LNCAP (cell line): ENCODE measurements at regions not wholly inside any gene's neighbourhood (a gene's known extent, or its start where the extent isn't known, plus 50 kb on each side); places are given as distances from the start of the nearest gene placed in this dataset.
A peak's percentile ranks its signal among the peaks of the same experiment; 100 is the strongest.

Experiments used
- TF ChIP-seq, protein P1 (sequence below): fragments of 450-650 bp; IDR thresholded peaks from 2 replicates; pipeline ENCODE4 v1.5.1; 2017; ENCODE audit warnings: mild to moderate bottlenecking

DNA sequence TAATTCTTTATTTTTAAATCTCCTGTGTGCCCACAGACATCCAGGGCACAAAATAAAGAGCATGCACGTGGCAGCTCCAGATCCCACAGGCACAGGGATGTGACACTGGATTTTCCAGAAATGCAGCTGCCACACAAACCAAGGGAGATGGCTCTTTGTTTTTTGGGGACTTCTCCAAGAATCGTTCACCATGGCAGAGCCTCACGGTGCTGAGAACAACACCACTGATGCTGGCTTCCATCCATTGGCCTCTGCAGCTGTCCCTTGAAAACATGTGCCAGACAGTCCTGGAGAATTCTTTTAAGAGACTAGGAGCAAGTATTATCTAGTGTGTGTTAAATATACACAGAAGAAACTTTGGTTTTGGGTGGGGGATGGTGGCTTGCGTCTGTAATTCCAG is 73.2 kb upstream of the SLC22A11 start:
- TF ChIP-seq, protein P1, sequence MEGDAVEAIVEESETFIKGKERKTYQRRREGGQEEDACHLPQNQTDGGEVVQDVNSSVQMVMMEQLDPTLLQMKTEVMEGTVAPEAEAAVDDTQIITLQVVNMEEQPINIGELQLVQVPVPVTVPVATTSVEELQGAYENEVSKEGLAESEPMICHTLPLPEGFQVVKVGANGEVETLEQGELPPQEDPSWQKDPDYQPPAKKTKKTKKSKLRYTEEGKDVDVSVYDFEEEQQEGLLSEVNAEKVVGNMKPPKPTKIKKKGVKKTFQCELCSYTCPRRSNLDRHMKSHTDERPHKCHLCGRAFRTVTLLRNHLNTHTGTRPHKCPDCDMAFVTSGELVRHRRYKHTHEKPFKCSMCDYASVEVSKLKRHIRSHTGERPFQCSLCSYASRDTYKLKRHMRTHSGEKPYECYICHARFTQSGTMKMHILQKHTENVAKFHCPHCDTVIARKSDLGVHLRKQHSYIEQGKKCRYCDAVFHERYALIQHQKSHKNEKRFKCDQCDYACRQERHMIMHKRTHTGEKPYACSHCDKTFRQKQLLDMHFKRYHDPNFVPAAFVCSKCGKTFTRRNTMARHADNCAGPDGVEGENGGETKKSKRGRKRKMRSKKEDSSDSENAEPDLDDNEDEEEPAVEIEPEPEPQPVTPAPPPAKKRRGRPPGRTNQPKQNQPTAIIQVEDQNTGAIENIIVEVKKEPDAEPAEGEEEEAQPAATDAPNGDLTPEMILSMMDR, result no peak

DNA sequence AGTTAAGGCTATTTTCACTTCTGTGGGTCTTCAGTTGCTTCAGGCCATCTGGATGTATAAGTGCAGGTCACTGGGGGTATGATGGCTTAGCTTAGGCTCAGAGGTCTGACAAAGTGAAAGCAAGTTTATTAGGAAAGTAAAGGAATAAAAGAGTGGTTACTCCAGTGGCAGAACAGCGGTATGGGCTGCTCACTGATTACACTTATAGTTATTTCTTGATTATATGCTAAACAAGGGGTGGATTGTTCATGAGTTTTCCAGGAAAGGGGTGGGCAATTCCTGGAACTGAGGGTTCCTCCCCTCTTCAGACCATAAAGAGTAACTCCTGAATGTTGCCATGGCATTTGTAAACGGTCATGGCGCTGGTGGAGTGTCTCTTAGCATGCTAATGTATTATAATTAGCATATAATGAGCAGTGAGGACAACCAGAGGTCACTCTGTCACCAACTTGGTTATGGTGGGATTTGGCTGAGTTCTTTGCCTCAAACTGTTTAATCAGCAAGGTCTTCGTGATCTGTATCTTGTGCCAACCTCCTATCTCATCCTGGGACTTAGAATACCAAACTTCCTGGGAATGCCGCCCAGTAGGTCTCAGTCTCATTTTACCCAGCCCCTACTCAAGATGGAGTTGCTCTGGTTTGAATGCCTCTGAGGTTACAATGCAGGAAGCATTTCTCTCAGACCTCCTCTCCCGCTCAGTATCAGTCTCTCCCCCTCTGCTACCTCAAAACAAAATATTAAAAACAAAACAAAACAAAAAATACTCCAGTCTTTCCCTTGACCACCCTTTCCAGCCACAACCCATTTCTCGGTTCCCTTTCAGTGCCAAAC is 71.3 kb upstream of the SLC22A11 start:
- TF ChIP-seq, protein P1, result no peak

DNA sequence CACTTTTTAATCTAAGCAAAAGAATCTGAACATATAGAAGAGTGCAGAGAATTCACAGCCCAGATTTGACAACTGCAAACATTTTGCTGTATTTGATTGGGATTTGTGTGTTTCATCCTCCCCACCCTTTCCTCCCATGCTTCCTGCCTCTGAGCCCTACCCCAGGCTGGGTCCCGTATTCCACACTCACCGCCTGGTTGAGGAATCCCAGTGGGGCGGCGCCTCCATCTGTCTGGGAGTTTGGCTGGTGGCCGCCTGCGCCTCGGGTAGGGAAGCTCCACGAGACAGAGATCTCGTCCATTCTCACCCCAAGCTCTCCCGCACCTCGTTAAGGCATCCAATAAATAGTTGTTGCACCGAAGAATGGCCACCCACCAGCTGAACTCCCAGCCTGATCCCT is 70.7 kb upstream of the SLC22A11 start:
- TF ChIP-seq, protein P1, result no peak

DNA sequence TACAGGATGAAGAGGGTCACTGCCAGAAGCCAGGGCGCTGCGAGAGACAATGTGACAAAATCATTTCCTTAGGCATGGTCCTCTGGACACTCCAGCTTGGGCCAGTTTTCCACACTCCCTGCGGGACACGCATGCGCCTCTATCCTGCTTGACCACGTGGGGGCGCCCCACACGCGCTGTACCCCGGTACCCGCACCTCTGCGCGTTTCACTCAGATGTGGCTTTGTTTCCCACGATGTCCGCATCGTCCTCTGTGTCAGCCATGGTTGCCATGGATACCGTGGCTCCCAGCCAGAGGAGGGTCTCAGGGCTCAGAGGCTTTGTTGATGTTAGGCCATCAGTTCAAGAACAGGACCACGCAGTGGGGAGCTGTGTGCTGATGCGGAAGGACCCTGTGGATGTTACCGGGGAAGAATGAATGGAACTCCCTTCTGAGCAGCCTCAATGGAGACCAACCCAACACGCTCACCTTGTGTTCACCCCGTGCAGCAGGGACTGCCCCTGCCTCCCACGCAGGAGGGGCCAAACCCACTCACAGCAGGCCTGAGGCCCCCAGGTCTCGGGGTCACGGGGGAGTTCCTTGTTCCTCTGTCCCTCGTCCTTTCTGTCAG is 65.8 kb upstream of the SLC22A11 start:
- TF ChIP-seq, protein P1, result peak; percentile 93

DNA sequence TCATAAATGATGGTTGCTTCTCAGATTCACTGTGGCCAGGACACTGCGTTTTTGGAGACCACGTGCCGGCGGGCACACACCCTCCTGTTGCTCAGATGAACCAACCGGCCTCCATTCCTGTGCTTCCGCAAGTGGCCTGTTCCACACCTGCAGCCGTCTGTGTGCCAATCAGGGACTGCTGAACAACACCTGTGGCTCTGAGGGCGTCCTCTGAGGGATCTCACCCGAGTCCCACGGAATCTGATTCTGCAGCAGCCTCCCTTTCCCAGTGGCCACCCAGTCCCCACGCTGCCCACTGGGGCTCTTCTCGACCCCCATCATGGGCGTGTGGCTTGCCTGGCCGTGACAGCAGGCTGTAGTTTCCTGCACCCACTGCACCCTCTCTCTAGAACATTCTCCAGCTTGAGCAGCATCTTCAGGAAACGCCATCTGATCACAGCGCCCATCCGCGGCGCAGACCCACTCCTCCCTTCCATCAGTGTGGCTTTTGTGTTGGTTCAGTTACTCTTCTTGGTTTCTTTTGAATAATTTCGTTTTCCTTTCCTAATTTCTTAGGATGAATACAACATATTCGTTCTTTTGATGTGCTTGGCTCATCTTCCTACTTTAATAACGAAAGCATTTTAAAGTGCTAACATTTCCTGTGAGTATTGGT is 65.1 kb upstream of the SLC22A11 start:
- TF ChIP-seq, protein P1, result no peak

DNA sequence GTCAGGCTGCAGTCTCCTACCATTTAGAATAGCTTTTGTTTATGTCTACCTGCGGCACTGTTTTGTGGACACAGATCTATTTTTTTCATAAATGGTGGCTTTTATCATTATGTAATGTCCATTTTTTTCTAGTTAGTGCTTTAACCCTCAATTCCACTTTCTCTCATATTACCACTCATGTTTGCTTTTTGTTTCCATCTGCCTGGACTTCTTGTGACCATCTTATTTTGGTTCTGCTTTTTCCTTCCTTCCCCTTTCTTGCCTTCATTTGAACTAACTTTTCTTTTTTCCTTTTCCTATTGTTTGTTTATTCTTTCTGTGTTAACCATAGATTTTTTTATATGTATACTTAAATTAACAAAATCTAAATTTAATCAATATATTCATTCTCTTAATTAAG is 63.2 kb upstream of the SLC22A11 start:
- TF ChIP-seq, protein P1, result no peak

DNA sequence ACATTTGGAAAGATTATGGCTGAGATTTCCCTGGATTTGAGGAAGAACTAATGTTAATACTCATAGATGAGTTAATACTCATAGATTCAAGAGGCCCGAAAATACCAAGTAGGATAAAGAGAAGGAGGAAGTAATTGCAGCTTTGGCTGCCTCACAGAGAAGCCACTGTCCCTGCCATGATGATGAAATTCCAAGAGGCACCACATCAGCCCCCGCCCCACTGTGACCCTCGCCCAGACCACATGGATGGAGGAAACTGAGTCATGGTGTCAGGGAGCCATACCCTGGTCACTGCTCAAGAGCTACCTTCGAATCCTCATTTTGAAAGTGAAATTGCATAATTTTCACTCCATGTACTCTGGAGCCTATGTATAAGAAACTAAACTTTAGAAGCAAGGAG is 57.6 kb upstream of the SLC22A11 start:
- TF ChIP-seq, protein P1, result no peak
